ENCODE measurements at regions not wholly inside any gene's neighbourhood (a gene's known extent, or its start where the extent isn't known, plus 50 kb on each side); places are given as distances from the start of the nearest gene placed in this dataset.
"Not testable (repeated sequence)": the region's sequence is repeated elsewhere in the genome, so short reads cannot be mapped to it uniquely, and the experiment has no call there.

DNA sequence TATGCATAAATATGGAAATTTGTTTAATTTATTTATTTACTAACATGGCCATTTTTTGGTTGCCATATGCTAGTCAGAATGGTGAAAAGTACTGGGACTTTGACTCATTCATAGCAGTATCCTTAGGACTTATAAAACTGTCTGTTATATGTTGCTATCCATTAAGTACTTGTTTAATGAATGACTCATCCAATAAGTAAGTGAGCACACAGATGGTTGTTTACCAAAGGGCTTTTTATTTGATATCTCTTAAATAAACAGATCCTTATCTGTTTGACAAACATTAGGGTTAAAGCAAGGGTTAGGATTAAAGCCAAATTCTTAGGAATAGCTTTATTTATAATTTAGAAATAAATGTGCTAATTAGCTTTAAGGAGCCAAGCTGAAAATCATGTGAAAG is 183.4 kb downstream of the FBXO4 start:
- Histone ChIP-seq H3K4me3 (ENCODE audit: insufficient read depth, low read length, poor library complexity, severe bottlenecking) (no peak overlapping the region), H3K36me3 (ENCODE audit: low read length) (no peaks in the 10 kb centered on the region), H3K4me2 (ENCODE audit: low read depth, low read length, poor library complexity, severe bottlenecking) (no peak overlapping the region), H3K27ac (ENCODE audit: low read depth, low read length) (no peak overlapping the region), H3K9ac (ENCODE audit: low read length) (no peak overlapping the region), H3F3A (ENCODE audit: insufficient read depth) (no peaks in the 10 kb centered on the region), H3K9me2 (replicated peaks; ENCODE audit: insufficient read depth, low read length) (no peaks in the 10 kb centered on the region), H2AFZ (ENCODE audit: low read depth, low read length, severe bottlenecking) (no peak overlapping the region), H4K20me1 (ENCODE audit: low read depth, low read length) (no peaks in the 10 kb centered on the region), H3K9me3 (ENCODE audit: insufficient read depth, low read length) (no peaks in the 10 kb centered on the region), H3K27me3 (ENCODE audit: low read length) (no peaks in the 10 kb centered on the region), H3K79me2 (ENCODE audit: insufficient read depth, low read length) (no peaks in the 10 kb centered on the region)
- TF ChIP-seq EZH2phosphoT487 (conservative IDR thresholded peaks at IDR 0.05; ENCODE audit: low read length), result no peak

DNA sequence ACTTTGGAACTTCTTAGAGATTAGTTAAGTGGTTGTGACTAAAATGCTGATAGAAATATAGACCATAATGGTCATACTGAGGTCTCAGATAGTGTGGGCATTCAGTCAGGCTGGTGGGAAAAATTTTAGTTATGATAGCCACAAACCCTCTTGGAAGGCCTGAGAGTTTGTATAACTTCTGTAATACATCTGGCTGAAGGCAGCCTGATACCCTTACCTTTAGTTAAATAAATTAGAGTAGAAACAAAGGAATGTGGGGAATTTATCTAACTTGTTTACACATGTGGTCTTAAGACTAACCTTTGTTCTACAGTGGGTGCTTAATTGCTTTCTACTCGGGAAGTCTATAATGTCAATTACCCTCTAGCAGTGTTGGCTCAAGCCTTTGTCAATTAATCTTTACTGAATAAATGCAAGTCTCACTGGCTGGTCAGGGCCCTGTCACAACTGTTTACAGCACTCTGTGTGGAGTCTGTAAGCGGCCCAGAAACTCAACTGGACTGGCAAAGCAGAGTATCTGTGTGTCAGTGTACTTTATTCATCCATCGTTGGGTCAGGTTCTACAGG is 184.0 kb downstream of the FBXO4 start:
- Histone ChIP-seq H3K4me3 (ENCODE audit: insufficient read depth, low read length, poor library complexity, severe bottlenecking) (no peak overlapping the region), H3K4me2 (ENCODE audit: low read depth, low read length, poor library complexity, severe bottlenecking) (no peak overlapping the region)

DNA sequence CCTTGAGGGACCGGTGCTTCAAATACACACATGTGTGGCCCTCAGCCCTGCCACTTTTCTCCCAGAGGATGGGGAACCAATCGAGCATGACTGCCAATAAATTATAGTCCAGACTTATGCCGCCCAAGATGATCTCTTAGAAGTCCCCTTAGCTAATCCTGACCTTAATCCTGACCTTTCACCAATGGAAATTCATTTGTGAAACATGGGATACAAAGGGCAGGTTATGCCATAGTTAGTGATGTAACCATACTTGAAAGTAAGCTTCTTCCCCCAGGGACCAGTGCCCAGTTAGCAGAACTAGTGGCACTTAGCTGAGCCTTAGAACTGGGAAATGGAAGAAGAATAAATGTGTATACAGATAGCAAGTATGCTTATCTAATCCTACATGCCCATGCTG is 190.6 kb downstream of the FBXO4 start:
- H3F3A ChIP-seq (ENCODE audit: insufficient read depth); H3K9me2 ChIP-seq (replicated peaks; ENCODE audit: insufficient read depth, low read length); H3K36me3 ChIP-seq (ENCODE audit: low read length); H3K9ac ChIP-seq (ENCODE audit: low read length); H3K79me2 ChIP-seq (ENCODE audit: insufficient read depth, low read length); H4K20me1 ChIP-seq (ENCODE audit: low read depth, low read length); H2AFZ ChIP-seq (ENCODE audit: low read depth, low read length, severe bottlenecking); H3K9me3 ChIP-seq (ENCODE audit: insufficient read depth, low read length); H3K27me3 ChIP-seq (ENCODE audit: low read length); H3K4me2 ChIP-seq (ENCODE audit: low read depth, low read length, poor library complexity, severe bottlenecking); H3K27ac ChIP-seq (ENCODE audit: low read depth, low read length); H3K4me3 ChIP-seq (ENCODE audit: insufficient read depth, low read length, poor library complexity, severe bottlenecking): not testable (repeated sequence)

More for the DNA sequence above, 184.0 kb downstream of the FBXO4 start:
- H3K9me3 ChIP-seq (ENCODE audit: insufficient read depth, low read length), result no peaks in the 10 kb centered on the region
- H3F3A ChIP-seq (ENCODE audit: insufficient read depth), result no peaks in the 10 kb centered on the region
- H3K79me2 ChIP-seq (ENCODE audit: insufficient read depth, low read length), result no peaks in the 10 kb centered on the region
- H3K9me2 ChIP-seq (replicated peaks; ENCODE audit: insufficient read depth, low read length), result no peaks in the 10 kb centered on the region
- no peaks in the 10 kb centered on the region for H3K27me3 ChIP-seq (ENCODE audit: low read length)
- H2AFZ ChIP-seq (ENCODE audit: low read depth, low read length, severe bottlenecking), result no peak overlapping the region
- no peaks in the 10 kb centered on the region for H4K20me1 ChIP-seq (ENCODE audit: low read depth, low read length)
- no peaks in the 10 kb centered on the region for H3K36me3 ChIP-seq (ENCODE audit: low read length)
- no peak overlapping the region for H3K9ac ChIP-seq (ENCODE audit: low read length)
- H3K27ac ChIP-seq (ENCODE audit: low read depth, low read length), result no peak overlapping the region
- TF ChIP-seq, protein P1, sequence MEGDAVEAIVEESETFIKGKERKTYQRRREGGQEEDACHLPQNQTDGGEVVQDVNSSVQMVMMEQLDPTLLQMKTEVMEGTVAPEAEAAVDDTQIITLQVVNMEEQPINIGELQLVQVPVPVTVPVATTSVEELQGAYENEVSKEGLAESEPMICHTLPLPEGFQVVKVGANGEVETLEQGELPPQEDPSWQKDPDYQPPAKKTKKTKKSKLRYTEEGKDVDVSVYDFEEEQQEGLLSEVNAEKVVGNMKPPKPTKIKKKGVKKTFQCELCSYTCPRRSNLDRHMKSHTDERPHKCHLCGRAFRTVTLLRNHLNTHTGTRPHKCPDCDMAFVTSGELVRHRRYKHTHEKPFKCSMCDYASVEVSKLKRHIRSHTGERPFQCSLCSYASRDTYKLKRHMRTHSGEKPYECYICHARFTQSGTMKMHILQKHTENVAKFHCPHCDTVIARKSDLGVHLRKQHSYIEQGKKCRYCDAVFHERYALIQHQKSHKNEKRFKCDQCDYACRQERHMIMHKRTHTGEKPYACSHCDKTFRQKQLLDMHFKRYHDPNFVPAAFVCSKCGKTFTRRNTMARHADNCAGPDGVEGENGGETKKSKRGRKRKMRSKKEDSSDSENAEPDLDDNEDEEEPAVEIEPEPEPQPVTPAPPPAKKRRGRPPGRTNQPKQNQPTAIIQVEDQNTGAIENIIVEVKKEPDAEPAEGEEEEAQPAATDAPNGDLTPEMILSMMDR (IDR thresholded peaks at IDR 0.05; ENCODE audit: insufficient read depth, low read length, poor library complexity, severe bottlenecking), result no peak
- TF ChIP-seq EZH2phosphoT487 (conservative IDR thresholded peaks at IDR 0.05; ENCODE audit: low read length), result no peak

DNA sequence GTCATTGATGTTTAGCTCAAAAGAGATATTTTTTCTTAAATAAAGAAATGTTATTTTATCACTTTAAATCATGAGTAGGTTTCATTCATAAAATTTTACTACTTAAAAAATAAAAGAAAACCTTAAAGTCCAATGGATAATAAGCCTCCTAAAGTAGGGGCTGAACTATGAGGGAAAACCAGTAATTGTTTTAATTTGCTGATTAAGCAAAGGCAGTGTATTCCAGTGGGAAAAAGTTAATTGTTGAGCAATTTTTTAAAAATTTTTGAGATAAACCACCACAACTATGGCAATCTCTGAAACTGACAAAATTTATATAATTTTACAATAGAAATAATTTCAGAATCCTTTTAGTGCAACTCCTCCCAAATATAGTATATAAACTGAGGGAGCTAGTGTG is 195.0 kb downstream of the FBXO4 start:
- Histone ChIP-seq H3K4me3 (ENCODE audit: insufficient read depth, low read length, poor library complexity, severe bottlenecking) (no peak overlapping the region), H3K27me3 (ENCODE audit: low read length) (no peaks in the 10 kb centered on the region), H4K20me1 (ENCODE audit: low read depth, low read length) (no peaks in the 10 kb centered on the region), H3K79me2 (ENCODE audit: insufficient read depth, low read length) (no peaks in the 10 kb centered on the region), H3K9me2 (replicated peaks; ENCODE audit: insufficient read depth, low read length) (no peaks in the 10 kb centered on the region), H3K36me3 (ENCODE audit: low read length) (no peaks in the 10 kb centered on the region), H3K9me3 (ENCODE audit: insufficient read depth, low read length) (no peaks in the 10 kb centered on the region), H3F3A (ENCODE audit: insufficient read depth) (no peaks in the 10 kb centered on the region), H2AFZ (ENCODE audit: low read depth, low read length, severe bottlenecking) (no peak overlapping the region), H3K4me2 (ENCODE audit: low read depth, low read length, poor library complexity, severe bottlenecking) (no peak overlapping the region), H3K27ac (ENCODE audit: low read depth, low read length) (no peak overlapping the region), H3K9ac (ENCODE audit: low read length) (no peak overlapping the region)
- TF ChIP-seq EZH2phosphoT487 (conservative IDR thresholded peaks at IDR 0.05; ENCODE audit: low read length), result no peak

DNA sequence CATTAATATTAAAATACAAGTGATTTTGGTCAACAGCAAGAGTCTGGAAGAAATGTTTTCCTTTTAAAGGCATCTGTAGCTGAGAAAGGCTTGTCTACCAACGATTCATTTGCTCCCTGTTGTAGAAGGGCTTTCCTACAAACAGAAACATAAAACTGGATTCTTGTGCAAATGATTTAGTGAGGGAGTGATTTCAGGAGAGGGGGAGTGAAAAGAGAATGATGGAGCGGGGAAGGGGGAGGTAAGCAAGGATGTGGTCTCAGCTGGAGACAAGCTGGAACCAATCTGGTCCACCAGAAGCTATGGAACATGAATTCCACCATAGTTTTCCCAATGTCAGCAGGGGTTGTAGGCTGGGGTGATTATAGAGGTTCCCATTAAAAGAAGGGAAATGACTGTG is 196.3 kb downstream of the FBXO4 start:
- no peaks in the 10 kb centered on the region for H3K79me2 ChIP-seq (ENCODE audit: insufficient read depth, low read length)
- no peaks in the 10 kb centered on the region for H3K9me2 ChIP-seq (replicated peaks; ENCODE audit: insufficient read depth, low read length)
- no peaks in the 10 kb centered on the region for H3F3A ChIP-seq (ENCODE audit: insufficient read depth)
- H3K9ac ChIP-seq (ENCODE audit: low read length), result no peak overlapping the region
- H3K4me2 ChIP-seq (ENCODE audit: low read depth, low read length, poor library complexity, severe bottlenecking), result no peak overlapping the region
- no peaks in the 10 kb centered on the region for H3K27me3 ChIP-seq (ENCODE audit: low read length)
- H2AFZ ChIP-seq (ENCODE audit: low read depth, low read length, severe bottlenecking), result no peak overlapping the region
- no peak overlapping the region for H3K4me3 ChIP-seq (ENCODE audit: insufficient read depth, low read length, poor library complexity, severe bottlenecking)
- H4K20me1 ChIP-seq (ENCODE audit: low read depth, low read length), result no peaks in the 10 kb centered on the region
- no peaks in the 10 kb centered on the region for H3K9me3 ChIP-seq (ENCODE audit: insufficient read depth, low read length)
- H3K27ac ChIP-seq (ENCODE audit: low read depth, low read length), result no peak overlapping the region
- no peaks in the 10 kb centered on the region for H3K36me3 ChIP-seq (ENCODE audit: low read length)
- no peak for TF ChIP-seq EZH2phosphoT487 (conservative IDR thresholded peaks at IDR 0.05; ENCODE audit: low read length)
- TF ChIP-seq, protein P1 (IDR thresholded peaks at IDR 0.05; ENCODE audit: insufficient read depth, low read length, poor library complexity, severe bottlenecking), result no peak
